ENCODE measurements at regions not wholly inside any gene's neighbourhood (a gene's known extent, or its start where the extent isn't known, plus 50 kb on each side); places are given as distances from the start of the nearest gene placed in this dataset.

DNA sequence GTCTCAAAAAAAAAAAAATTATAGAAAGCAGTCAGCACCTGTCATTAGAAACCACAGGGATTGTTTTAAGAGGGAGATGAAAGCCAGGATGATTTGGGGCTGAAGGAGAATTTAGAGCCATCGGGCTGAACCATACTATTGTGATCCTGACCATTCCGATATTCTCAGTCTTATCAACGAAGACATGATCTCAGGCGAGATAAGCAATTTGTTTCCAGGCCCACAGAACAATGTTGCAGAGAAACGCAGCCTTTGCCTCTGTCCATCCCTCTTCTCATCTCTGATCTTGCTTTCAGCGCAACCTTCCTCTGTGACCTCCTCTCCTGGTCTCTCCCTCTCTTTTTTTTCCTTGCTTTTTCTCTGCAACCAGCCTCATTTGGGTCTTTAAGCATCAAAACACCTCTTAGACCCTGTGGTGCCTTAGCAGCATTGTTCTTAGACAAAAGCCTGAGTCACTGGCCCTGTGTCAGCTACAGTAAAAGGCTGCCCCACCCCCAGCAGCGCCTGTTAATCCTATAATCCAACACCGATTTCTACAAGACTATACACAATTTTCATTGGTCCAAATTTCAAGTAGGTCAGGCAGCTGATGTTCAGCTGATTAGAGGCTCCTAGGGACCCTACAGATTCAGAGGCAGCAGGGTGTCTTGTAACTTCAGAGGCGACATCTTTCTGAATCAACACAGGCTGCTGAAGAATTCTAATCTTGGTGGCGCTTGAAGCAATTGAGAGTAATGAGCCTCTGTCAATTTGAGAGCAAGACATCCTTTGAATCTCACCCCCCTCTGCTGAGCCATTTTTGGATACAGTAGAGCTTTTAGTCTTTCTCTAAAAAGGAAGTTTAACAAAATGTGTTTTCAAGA is 206.0 kb downstream of the NCK2 start:
- Mint-ChIP-seq H3K27me3 (peaks cover 4% of the 10 kb centered on the region), H3K36me3 (ENCODE audit: low read depth) (no peaks in the 10 kb centered on the region), H3K4me1 (peaks cover 30% of the 10 kb centered on the region), H3K27ac (no peak overlapping the region), H3K4me3 (no peak overlapping the region)
- no peaks in the 10 kb centered on the region for H3K9me3 ChIP-seq (ENCODE audit: control insufficient read depth, low read length, poor library complexity, severe bottlenecking)
- DNase-seq: no peak
- ATAC-seq: no peak

DNA sequence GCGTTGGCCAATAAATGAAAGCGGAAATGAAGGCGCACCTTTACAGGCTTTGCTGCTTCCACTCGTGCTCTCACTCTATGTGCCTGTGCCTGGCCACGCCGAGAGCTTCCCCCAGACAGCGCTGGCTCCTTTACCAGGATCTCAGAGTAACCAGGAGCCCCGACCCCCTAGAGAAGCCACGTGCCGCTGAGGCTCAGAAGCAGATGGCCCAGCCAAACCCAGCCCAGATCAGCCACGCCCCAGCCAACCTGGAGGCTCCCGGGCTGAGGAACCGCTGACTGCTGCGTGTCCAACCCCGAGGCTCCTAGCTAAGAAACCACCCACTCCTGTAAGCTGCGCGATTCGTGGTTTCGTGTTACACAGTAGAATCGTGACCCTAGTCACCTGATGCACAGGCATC is 199.3 kb downstream of the NCK2 start:
- H3K9me3 ChIP-seq (ENCODE audit: control insufficient read depth, low read length, poor library complexity, severe bottlenecking): no peaks in the 10 kb centered on the region
- Mint-ChIP-seq H3K36me3 (ENCODE audit: low read depth) (no peaks in the 10 kb centered on the region), H3K27ac (no peak overlapping the region), H3K27me3 (no peaks in the 10 kb centered on the region), H3K4me3 (no peak overlapping the region), H3K4me1 (peaks cover 3% of the 10 kb centered on the region)
- ATAC-seq (no peak), DNase-seq (no peak)
